OCI-LY7 (cell line): ENCODE measurements at regions not wholly inside any gene's neighbourhood (a gene's known extent, or its start where the extent isn't known, plus 50 kb on each side); places are given as distances from the start of the nearest gene placed in this dataset.
"Not testable (repeated sequence)": the region's sequence is repeated elsewhere in the genome, so short reads cannot be mapped to it uniquely, and the experiment has no call there.

Source experiments
- BruUV-seq: library from RNA; stranded (reverse); fragments of 400-500 nt; replicated peaks from 2 replicates; lab custom pipeline; 2021; lab: Mats Ljungman, UMichigan
- CTCF ChIA-PET: fragments of 300-600 bp; sonication (Branson Sonifier 250); formaldehyde crosslinking; loops from one replicate; lab custom pipeline; 2022; ENCODE audit warnings: antibody characterized with exemption; ENCODE audit not compliant: unreplicated experiment; lab: Charles Lee
- POLR2A ChIA-PET: fragments of 300-600 bp; sonication (Branson Sonifier 250); formaldehyde crosslinking; loops from one replicate; lab custom pipeline; 2022; ENCODE audit warnings: antibody characterized with exemption; lab: Charles Lee
- DNase-seq: peaks from one replicate; pipeline ENCODE4 v3.0.0-alpha.2; 2015; ENCODE audit warnings: low spot score
- H2AFZ ChIP-seq: fragments of 200-600 bp; sonication (generic), shearing (Covaris generic); 2 replicates; pipeline ENCODE4 v1.6.1; 2014; ENCODE audit warnings: mild to moderate bottlenecking, antibody characterized with exemption, low read length, moderate library complexity
- H3K27ac ChIP-seq: fragments of 200-600 bp; sonication (generic); 2 replicates; pipeline ENCODE4 v1.5.1; 2014; ENCODE audit warnings: mixed run types, low read depth, mild to moderate bottlenecking, moderate library complexity, low read length, inconsistent platforms; ENCODE audit not compliant: poor library complexity, severe bottlenecking
- H3K36me3 ChIP-seq: fragments of 200-600 bp; sonication (generic); 2 replicates; pipeline ENCODE4 v1.6.1; 2014; ENCODE audit warnings: mild to moderate bottlenecking, antibody characterized with exemption, low read length, moderate library complexity, mixed read lengths; ENCODE audit not compliant: insufficient read depth
- H3K4me1 ChIP-seq: fragments of 200-600 bp; sonication (generic); 2 replicates; pipeline ENCODE4 v1.5.1; 2014; ENCODE audit warnings: mild to moderate bottlenecking, low read length; ENCODE audit not compliant: insufficient read depth, poor library complexity, severe bottlenecking
- H3K4me2 ChIP-seq: fragments of 200-600 bp; sonication (generic); 2 replicates; pipeline ENCODE4 v1.6.1; 2014; ENCODE audit warnings: mild to moderate bottlenecking, low read length
- H3K4me3 ChIP-seq: fragments of 200-600 bp; sonication (generic); 2 replicates; pipeline ENCODE4 v1.5.1; 2014; ENCODE audit warnings: mild to moderate bottlenecking, low read depth, low read length; ENCODE audit not compliant: poor library complexity, severe bottlenecking
- H3K79me2 ChIP-seq: fragments of 200-600 bp; sonication (generic); 2 replicates; pipeline ENCODE4 v1.6.1; 2016; ENCODE audit warnings: low read depth, mild to moderate bottlenecking, low read length, moderate library complexity, mixed read lengths; ENCODE audit not compliant: insufficient read depth
- H3K9me2 ChIP-seq: fragments of 200-600 bp; sonication (generic); 2 replicates; pipeline ENCODE4 v1.6.1; 2016; ENCODE audit warnings: mild to moderate bottlenecking, low read length, mixed read lengths; ENCODE audit not compliant: insufficient read depth
- H3K9me3 ChIP-seq: fragments of 200-600 bp; sonication (generic); 2 replicates; pipeline ENCODE4 v1.6.1; 2014; ENCODE audit warnings: mild to moderate bottlenecking, mixed run types, low read length, mixed read lengths
- H4K20me1 ChIP-seq: fragments of 200-600 bp; sonication (generic); 2 replicates; pipeline ENCODE4 v1.6.1; 2014; ENCODE audit warnings: mild to moderate bottlenecking, antibody characterized with exemption, low read length, moderate library complexity, mixed read lengths; ENCODE audit not compliant: insufficient read depth
- CTCF ChIP-seq: fragments of 200-600 bp; sonication (generic); conservative IDR thresholded peaks from 2 replicates; pipeline ENCODE4 v1.5.1; 2014; ENCODE audit warnings: mild to moderate bottlenecking, antibody characterized with exemption, low read length, moderate library complexity, mixed read lengths
- EZH2phosphoT487 ChIP-seq: fragments of 200-600 bp; sonication (generic); IDR thresholded peaks from 2 replicates; pipeline ENCODE4 v1.6.1; 2018; ENCODE audit warnings: low read depth, borderline replicate concordance, mild to moderate bottlenecking, mixed run types, antibody characterized with exemption, low read length, moderate library complexity, mixed read lengths
- intact Hi-C: fragments of 100-400 bp; cut with micrococcal nuclease; formaldehyde crosslinking; loops from one replicate; pipeline ENCODE4 v1.10.0; 2022; ENCODE audit not compliant: unreplicated experiment

- Histone ChIP-seq H3K79me2 (no peaks in the 10 kb centered on the region), H4K20me1 (no peaks in the 10 kb centered on the region), H3K9me3 (no peaks in the 10 kb centered on the region), H3K4me3 (no peak overlapping the region), H3K4me2 (0 out of 2 replicates have a peak overlapping the region, but pooled peaks have one; percentile 1), H2AFZ (peak overlapping the region; percentile 34; the same call in 1 of the 2 replicates), H3K27ac (no peak overlapping the region), H3K4me1 (peaks cover 41% of the 10 kb centered on the region), H3K9me2 (no peaks in the 10 kb centered on the region), H3K36me3 (no peaks in the 10 kb centered on the region)
- ChIA-PET CTCF (no interaction called here), POLR2A (interaction anchor here (0.7 to 1.4 kb wide), 3 partner anchors 8 to 102 kb away, joined by 3 to 7 read pairs (median 4); no protein-coding TSS in a partner anchor)
- intact Hi-C loops: no loop called here
- TF ChIP-seq CTCF (no peak), EZH2phosphoT487 (no peak)
- DNase-seq: no peak
- BruUV-seq: no TSS peak
These were observed 66.8 kb upstream of the KRAS start for GRCh38 chr12:25317553-25317952.

- POLR2A ChIA-PET: no interaction called here
- intact Hi-C loops: no loop called here
These were observed 64.7 kb upstream of the KRAS start for GRCh38 chr12:25315388-25315787.

GRCh38 chr12:25313266-25313990, 62.7 kb upstream of the KRAS start:
- H3K36me3 ChIP-seq, DNase-seq, H3K79me2 ChIP-seq, H2AFZ ChIP-seq, H3K9me2 ChIP-seq, H3K27ac ChIP-seq, H3K9me3 ChIP-seq, intact Hi-C loops, H3K4me3 ChIP-seq, H4K20me1 ChIP-seq, CTCF ChIA-PET, H3K4me2 ChIP-seq, BruUV-seq, POLR2A ChIA-PET, H3K4me1 ChIP-seq: not testable (repeated sequence)

More at GRCh38 chr12:25315388-25315787, 64.7 kb upstream of the KRAS start:
- no TSS peak for BruUV-seq
- Histone ChIP-seq H3K9me3 (no peaks in the 10 kb centered on the region), H3K79me2 (no peaks in the 10 kb centered on the region), H3K4me2 (no peak overlapping the region), H3K36me3 (no peaks in the 10 kb centered on the region), H3K4me1 (peaks cover 20% of the 10 kb centered on the region), H3K4me3 (no peak overlapping the region), H3K9me2 (no peaks in the 10 kb centered on the region), H3K27ac (no peak overlapping the region), H4K20me1 (no peaks in the 10 kb centered on the region), H2AFZ (no peak overlapping the region)
- no peak for DNase-seq
- TF ChIP-seq CTCF: no peak
- TF ChIP-seq EZH2phosphoT487: no peak
- CTCF ChIA-PET: no interaction called here
